Astrocyte of the cerebellum (primary cell): ENCODE measurements at regions not wholly inside any gene's neighbourhood (a gene's known extent, or its start where the extent isn't known, plus 50 kb on each side); places are given as distances from the start of the nearest gene placed in this dataset.

ENCODE experiments used
- DNase-seq: peaks from one replicate; pipeline ENCODE4 v3.0.0-alpha.2; 2011; ENCODE audit warnings: low read depth
- H3K4me3 ChIP-seq: 2 replicates; pipeline ENCODE4 v1.5.1; 2011; ENCODE audit warnings: mild to moderate bottlenecking, low read depth, low read length, moderate library complexity
- in situ Hi-C: cut with HindIII; loops from 2 replicates; pipeline ENCODE4 v1.10.0; 2017; ENCODE audit warnings: low sequenced_read_pairs
- TF ChIP-seq, protein P1 (sequence below): IDR thresholded peaks from 2 replicates; pipeline ENCODE4 v1.5.1; 2012; ENCODE audit warnings: low read length, low read depth, moderate library complexity, mild to moderate bottlenecking; ENCODE audit errors: missing control alignments

DNA sequence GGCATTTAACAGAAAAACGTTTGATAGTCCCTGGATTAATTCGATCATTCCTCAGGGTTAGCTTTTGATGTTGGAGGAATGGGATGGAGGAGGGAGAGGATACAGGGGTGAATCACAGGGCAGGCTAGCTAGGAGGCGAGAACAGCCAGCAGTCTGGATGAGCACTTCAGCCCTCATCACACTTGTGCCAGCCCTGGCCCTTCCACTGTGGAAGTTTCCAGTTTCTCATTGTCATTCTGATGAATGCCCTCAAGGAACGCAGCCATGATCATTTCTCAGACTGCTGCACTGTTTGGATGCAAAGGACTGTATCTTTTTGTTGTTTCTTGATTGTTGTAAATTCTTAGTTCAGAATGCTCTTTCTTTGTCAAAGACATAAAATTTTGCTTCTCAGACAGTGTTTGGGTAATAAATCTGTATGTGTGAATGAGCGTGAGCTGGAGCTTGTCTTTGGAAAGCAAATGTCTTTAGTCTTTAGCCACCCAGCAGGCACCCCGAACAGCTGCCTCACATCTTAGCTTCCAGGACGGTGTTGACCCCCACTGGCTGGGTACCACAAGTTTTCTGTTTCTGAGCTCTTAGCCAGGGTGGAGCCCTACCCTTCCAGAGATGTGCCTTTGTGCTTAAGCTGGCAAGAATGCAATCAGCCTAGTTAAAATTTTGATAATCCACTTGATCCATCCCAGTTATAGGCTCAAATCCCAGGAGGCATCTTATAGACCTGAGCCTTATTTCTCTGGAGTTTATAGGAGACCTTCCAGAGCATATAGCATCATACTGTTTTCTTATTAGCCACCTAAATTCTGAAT, 121.1 kb downstream of the PDCD6IP start:
- TF ChIP-seq, protein P1, sequence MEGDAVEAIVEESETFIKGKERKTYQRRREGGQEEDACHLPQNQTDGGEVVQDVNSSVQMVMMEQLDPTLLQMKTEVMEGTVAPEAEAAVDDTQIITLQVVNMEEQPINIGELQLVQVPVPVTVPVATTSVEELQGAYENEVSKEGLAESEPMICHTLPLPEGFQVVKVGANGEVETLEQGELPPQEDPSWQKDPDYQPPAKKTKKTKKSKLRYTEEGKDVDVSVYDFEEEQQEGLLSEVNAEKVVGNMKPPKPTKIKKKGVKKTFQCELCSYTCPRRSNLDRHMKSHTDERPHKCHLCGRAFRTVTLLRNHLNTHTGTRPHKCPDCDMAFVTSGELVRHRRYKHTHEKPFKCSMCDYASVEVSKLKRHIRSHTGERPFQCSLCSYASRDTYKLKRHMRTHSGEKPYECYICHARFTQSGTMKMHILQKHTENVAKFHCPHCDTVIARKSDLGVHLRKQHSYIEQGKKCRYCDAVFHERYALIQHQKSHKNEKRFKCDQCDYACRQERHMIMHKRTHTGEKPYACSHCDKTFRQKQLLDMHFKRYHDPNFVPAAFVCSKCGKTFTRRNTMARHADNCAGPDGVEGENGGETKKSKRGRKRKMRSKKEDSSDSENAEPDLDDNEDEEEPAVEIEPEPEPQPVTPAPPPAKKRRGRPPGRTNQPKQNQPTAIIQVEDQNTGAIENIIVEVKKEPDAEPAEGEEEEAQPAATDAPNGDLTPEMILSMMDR, result no peak
- H3K4me3 ChIP-seq, result no peak overlapping the region
- in situ Hi-C loops, result no loop called here
- no peak for DNase-seq

DNA sequence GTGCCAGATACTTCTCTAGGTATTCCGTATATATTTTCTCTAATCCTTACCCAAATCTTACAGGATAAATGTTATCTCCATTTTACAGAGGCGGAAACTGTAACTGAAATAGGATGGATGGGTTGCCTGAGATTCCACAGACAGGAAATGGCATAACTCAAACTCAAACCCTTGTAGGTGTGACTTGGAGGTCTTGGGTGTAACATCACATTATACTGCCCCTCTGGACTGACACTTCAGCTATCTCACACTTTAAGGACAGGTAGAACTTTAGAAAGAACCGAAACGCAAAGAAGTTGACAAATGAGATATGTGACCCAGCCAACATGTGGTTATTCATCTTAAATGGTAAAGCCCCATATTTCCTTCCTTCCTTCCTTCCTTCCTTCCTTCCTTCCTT, 122.1 kb downstream of the PDCD6IP start:
- TF ChIP-seq, protein P1, result no peak
- no peak overlapping the region for H3K4me3 ChIP-seq
- in situ Hi-C loops, result no loop called here
- DNase-seq, result no peak

DNA sequence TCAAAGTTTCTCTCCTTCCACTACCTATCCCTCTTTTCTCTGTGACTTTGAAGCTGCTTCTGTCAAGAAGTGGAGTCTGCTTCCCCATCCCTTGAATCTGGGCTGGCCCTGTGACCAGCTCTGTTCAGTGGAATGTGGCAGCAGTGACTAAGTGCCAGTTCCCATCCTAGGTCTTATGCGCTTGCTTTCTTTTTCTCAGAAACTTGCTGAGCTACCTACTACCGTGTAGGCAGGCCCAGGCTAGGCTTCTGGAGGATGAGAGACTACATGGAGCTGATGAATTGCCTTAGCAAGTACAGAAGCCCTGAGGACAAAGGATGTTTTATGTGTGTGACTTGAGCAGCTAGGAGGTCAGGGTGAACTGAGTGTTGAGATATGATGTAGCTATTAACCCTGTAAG, 123.2 kb downstream of the PDCD6IP start:
- TF ChIP-seq, protein P1, result no peak
- in situ Hi-C loops, result no loop called here
- no peak for DNase-seq
- H3K4me3 ChIP-seq, result no peak overlapping the region

DNA sequence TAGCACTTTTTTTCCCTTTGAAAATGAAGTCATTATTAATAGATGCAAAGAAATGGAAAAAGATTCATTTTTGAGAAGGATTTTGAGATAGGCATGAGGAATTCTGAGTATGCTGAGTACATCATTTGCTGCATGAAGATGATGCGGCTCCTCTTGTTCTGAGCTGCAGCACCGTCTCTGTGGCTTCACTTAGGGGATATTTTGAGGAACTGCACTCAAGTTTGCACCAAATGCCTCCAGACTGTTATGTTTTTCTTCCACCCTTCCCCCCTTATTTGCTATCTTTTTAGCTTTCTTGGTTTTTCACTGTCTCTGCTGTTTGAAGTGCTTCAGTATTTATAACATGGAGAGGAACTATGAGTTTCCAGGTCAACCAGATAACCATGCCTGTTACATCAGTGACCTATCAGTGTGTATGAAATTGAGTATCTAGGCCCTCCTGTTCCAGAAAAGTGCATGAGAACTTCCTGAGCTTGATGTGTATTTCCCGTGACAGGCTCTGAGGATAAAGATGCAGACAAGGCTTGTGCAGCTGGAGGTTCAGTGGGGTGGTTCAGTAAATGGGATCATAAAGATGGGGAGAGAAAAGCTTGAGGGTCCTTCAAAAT, 128.7 kb downstream of the PDCD6IP start:
- TF ChIP-seq, protein P1, result no peak
- in situ Hi-C loops, result no loop called here
- H3K4me3 ChIP-seq, result no peak overlapping the region
- no peak for DNase-seq

DNA sequence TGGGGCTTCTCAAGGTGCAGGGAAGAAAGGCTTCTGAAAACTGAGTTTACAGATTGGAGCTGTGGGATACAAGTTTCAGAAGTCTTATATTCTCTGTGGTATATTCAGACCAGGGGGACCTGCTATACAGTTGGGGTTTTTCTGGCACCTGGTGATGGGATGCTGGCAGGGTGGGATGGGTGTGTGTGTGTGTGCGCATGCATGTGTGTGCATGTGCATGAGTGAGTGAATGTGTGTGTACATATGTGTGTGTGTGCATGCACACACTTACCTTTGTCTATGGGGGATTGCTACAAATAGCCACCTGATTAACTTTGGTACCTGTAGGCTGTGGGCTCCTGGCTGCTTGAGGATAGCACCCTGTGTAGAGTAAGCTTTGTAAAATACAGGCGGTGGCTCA, 131.4 kb downstream of the PDCD6IP start:
- TF ChIP-seq, protein P1, result no peak
- in situ Hi-C loops, result no loop called here

DNA sequence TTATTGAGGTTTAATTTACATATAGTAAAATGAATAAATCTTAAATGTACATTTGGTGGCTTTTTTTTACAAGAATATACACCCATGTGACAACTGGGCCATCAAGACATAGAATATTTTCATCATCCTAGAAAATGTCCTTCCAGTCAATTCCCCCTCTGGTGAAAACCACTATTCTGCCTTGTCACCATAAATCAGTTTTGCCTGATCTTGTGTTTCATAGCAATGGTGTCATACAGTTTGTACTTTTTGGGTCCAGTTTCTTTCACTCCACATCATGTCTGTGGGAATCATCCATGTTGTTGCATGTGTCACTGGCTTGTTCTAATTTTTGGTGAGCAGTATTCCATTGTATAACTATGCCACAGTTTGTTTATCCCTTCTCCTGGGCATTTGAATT, 133.1 kb downstream of the PDCD6IP start:
- in situ Hi-C loops, result no loop called here
- no peak for DNase-seq
- TF ChIP-seq, protein P1, result no peak
- no peak overlapping the region for H3K4me3 ChIP-seq

More for the DNA sequence above, 131.4 kb downstream of the PDCD6IP start:
- no peak for DNase-seq
- H3K4me3 ChIP-seq, result no peak overlapping the region
